ENCODE measurements at regions not wholly inside any gene's neighbourhood (a gene's known extent, or its start where the extent isn't known, plus 50 kb on each side); places are given as distances from the start of the nearest gene placed in this dataset.

- no peak for DNase-seq
Observed at GRCh38 chr14:40870252-40870651, 736.4 kb upstream of the LRFN5 start.

GRCh38 chr14:40859055-40859454, 747.6 kb upstream of the LRFN5 start:
- DNase-seq: no peak

GRCh38 chr14:40855343-40855742, 751.3 kb upstream of the LRFN5 start:
- no peak for DNase-seq

- DNase-seq: no peak
Observed at GRCh38 chr14:40850191-40850590, 756.5 kb upstream of the LRFN5 start.

- DNase-seq: no peak
Observed at GRCh38 chr14:40847480-40847879, 759.2 kb upstream of the LRFN5 start.

GRCh38 chr14:40842816-40843215, 763.9 kb upstream of the LRFN5 start:
- no peak for DNase-seq

- no peak for DNase-seq
Observed at GRCh38 chr14:40841886-40842285, 764.8 kb upstream of the LRFN5 start.

GRCh38 chr14:40838601-40839000, 768.1 kb upstream of the LRFN5 start:
- DNase-seq: no peak

- no peak for DNase-seq
Observed at GRCh38 chr14:40806471-40806870, 800.2 kb upstream of the LRFN5 start.

GRCh38 chr14:40796168-40796567, 810.5 kb upstream of the LRFN5 start:
- no peak for DNase-seq

- no peak for DNase-seq
Observed at GRCh38 chr14:40784860-40785259, 821.8 kb upstream of the LRFN5 start.

GRCh38 chr14:40762685-40763084, 844.0 kb upstream of the LRFN5 start:
- no peak for DNase-seq

GRCh38 chr14:40762177-40762576, 844.5 kb upstream of the LRFN5 start:
- no peak for DNase-seq

- DNase-seq: no peak
Observed at GRCh38 chr14:40760704-40761103, 846.0 kb upstream of the LRFN5 start.

- no peak for DNase-seq
Observed at GRCh38 chr14:40758076-40758475, 848.6 kb upstream of the LRFN5 start.

- DNase-seq: no peak
Observed at GRCh38 chr14:40757376-40757950, 849.2 kb upstream of the LRFN5 start.

- DNase-seq: no peak
Observed at GRCh38 chr14:40733206-40733605, 873.5 kb upstream of the LRFN5 start.

GRCh38 chr14:40727107-40727506, 879.6 kb upstream of the LRFN5 start:
- no peak for DNase-seq

GRCh38 chr14:40713387-40713786, 893.3 kb upstream of the LRFN5 start:
- no peak for DNase-seq

GRCh38 chr14:40697231-40697630, 909.4 kb upstream of the LRFN5 start:
- DNase-seq: no peak

- no peak for DNase-seq
Observed at GRCh38 chr14:40694023-40694422, 912.7 kb upstream of the LRFN5 start.

- DNase-seq: no peak
Observed at GRCh38 chr14:40691066-40691465, 915.6 kb upstream of the LRFN5 start.

GRCh38 chr14:40685764-40686163, 920.9 kb upstream of the LRFN5 start:
- DNase-seq: no peak

GRCh38 chr14:40684328-40684727, 922.3 kb upstream of the LRFN5 start:
- no peak for DNase-seq

GRCh38 chr14:40682131-40682913, 924.4 kb upstream of the LRFN5 start:
- DNase-seq: no peak
